D341Med (cell line): ENCODE measurements at regions not wholly inside any gene's neighbourhood (a gene's known extent, or its start where the extent isn't known, plus 50 kb on each side); places are given as distances from the start of the nearest gene placed in this dataset.

Experiments used
- DNase-seq: peaks from one replicate; pipeline ENCODE4 v3.0.0; 2012; ENCODE audit warnings: low spot score

GRCh38 chr22:20637750-20638506 lies 130.5 kb downstream of the MED15 start:
- no peak for DNase-seq

DNA sequence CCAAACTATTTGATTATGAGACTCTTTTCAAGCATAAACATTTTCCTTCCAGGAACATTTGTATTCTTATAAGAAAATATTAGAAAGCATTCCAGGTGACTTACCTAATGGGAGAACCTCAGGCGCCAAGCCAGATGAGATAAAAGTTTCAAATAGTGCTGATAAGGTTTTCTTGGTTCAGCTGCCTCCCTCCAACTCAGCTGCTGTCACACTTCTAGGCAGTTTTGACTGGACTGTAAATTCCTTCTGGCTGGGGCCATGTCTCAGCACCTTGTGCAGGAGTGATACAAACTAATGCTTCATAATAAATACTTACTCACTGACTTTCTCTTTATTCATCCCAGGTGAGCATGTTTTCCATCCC lies 131.1 kb downstream of the MED15 start:
- no peak for DNase-seq

- no peak for DNase-seq
These were observed 131.9 kb downstream of the MED15 start for GRCh38 chr22:20639343-20639742.

- DNase-seq: no peak
These were observed 132.3 kb downstream of the MED15 start for GRCh38 chr22:20639750-20640149.

DNA sequence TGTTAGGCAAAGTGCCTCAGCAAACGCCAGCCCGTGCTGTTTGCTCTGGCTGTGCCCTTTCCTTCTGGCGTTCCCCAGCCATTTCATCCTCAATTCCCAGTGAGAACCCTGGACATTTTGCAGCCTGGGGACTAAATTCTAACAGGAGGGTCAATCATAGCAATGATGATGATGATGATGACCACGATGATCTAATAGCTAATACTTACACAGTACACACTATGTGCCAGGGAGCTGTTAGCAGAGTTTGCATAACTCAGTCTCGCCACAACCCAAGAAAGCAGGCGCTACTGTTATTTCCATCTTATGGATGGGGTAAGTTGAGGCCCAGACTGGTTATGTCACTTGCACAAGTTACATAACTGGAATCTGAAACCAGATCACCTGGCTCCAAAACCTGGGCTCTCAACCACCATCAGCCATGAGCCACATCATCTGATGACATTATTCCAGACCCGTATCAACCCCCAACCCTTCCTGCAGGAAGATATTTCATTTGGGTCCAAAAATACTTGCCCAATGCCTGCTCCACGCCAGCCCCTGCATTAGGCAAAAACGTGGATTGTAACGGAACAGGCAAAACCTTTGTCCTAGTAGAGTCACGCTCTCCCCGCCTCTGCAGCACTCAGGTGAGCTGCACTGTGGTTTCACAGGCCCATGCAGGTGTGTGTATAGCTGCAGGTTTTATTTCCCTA lies 132.6 kb upstream of the SERPIND1 start:
- DNase-seq: peak; percentile 18

DNA sequence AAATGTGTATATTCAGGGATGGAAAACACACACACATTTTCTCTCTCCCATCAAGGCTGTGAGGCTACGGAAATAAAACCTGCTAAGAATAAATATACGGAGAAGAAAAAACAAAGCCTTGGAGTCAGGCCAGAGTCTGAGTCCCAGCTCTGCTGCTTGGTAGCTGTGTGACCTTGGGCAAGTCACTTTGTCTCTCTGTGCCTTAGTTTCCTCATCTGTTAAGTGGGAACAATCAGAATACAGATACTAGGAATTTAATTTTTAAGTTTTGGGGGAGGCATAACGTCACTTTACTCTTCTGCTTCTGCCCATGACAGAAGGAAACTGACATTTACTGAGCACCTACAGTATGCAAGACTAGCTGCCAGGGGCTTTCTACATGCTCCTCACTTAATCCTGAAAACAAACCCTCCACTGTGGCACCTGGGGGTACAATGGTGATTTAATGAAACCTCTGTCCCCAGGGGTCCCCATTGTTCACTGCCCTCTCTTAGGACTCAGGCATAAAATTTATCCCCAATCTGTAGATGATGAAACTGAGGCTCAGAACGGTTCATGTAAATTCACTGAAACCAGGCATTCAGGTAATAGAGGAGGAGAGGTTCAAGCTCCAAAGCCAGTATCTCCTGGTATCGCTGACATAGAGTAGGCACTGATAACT lies 131.9 kb upstream of the SERPIND1 start:
- no peak for DNase-seq

GRCh38 chr22:20642668-20643179 lies 131.2 kb upstream of the SERPIND1 start:
- DNase-seq: no peak

GRCh38 chr22:20644071-20644642 lies 129.8 kb upstream of the SERPIND1 start:
- no peak for DNase-seq

GRCh38 chr22:20645954-20646353 lies 128.0 kb upstream of the SERPIND1 start:
- peak; percentile 5 for DNase-seq

- no peak for DNase-seq
These were observed 127.5 kb upstream of the SERPIND1 start for GRCh38 chr22:20646415-20646814.

DNA sequence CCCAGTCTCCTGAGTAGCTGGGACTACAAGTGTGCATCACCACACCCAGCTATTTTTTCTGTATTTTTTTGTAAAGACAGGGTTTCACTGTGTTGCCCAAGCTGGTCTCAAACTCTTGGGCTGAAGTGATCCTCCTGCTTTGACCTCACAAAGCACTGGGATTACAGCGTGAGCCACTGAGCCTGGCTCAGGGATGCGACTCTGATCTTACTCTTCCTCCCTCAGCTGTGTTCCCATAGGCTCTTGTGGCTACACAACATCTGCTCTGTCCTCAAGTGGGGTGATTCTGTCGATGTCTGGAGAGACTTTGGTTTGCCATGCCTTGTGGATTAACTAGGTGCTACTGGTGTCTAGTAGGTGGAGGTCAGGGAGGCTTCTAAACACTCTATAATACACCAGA lies 127.0 kb upstream of the SERPIND1 start:
- DNase-seq: peak; percentile 6

- DNase-seq: no peak
These were observed 126.2 kb upstream of the SERPIND1 start for GRCh38 chr22:20647586-20648305.

- no peak for DNase-seq
These were observed 125.5 kb upstream of the SERPIND1 start for GRCh38 chr22:20648306-20648903.

GRCh38 chr22:20650294-20651207 lies 123.4 kb upstream of the SERPIND1 start:
- peak; percentile 9 for DNase-seq

DNA sequence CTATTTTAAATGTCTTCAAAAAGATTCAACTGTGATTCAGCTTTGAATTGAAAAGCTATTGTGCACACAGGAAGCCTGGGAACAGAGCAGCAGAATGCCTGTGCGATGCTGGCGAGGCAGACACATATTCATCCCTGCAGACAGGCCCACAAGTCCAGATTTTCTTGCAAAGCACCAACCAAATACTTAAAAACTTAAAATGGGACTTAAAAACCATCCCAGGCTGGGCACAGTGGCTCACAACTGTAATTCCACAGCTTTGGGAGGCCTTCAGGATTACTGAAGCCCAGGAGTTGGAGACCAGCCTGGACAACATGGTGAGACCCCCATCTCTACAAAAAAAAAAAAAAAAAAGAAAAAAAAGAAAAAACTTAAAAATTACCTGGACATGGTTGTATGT lies 122.6 kb upstream of the SERPIND1 start:
- DNase-seq: no peak

DNA sequence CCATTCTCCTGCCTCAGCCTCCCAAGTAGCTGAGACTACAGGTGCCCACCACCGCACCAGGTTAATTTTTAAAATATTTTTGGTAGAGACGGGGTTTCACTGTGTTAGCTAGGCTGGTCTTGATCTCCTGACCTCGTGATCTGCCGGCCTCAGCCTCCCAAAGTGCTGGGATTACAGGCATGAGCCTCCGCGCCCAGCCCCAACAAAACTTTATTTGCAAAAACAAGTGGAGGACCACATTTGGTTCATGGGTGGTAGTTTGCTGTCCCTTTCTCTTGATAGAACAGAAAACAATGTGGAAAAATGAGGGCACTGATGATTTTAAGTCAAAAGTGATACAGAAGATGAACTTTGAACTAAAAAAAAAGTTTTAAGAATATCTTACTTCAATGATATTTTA lies 121.8 kb upstream of the SERPIND1 start:
- DNase-seq: no peak

- peak; percentile 10 for DNase-seq
These were observed 121.3 kb upstream of the SERPIND1 start for GRCh38 chr22:20652582-20652981.

- DNase-seq: no peak
These were observed 120.7 kb upstream of the SERPIND1 start for GRCh38 chr22:20653012-20653794.

DNA sequence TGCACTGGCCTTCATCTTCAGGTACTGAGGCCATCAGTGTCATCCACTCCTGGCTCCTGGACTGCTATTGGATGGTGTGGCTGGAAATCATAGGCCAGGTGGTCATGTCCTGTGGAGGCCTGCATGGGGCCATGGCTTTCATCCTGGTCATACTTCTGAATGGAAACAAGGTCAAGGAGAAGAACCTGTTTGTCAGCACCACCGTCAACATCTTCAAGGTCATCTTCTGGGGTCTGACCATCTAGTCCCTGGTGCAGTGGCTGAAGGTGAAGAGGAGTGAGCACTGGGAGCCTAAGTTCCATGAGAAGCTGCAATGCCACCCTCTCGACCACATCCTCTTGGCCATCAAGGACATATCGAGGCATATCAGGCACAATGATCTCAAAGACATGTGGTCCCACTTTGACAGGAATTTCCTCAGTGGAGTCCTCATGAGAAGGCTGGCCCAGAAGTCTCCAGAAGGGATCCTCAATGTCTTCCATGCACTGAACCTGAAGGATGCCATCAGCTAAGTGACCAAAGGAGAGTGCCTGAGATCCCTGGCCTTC lies 120.0 kb upstream of the SERPIND1 start:
- DNase-seq: no peak
